Calu3 (cell line): ENCODE measurements at regions not wholly inside any gene's neighbourhood (a gene's known extent, or its start where the extent isn't known, plus 50 kb on each side); places are given as distances from the start of the nearest gene placed in this dataset.
"Not testable (repeated sequence)": the region's sequence is repeated elsewhere in the genome, so short reads cannot be mapped to it uniquely, and the experiment has no call there.

Source experiments
- BruUV-seq: library from RNA; stranded (reverse); fragments of 400-500 nt; replicated peaks from 2 replicates; lab custom pipeline; 2021; lab: Mats Ljungman, UMichigan
- CTCF ChIA-PET: fragments of 300-600 bp; sonication (Branson Sonifier 250); formaldehyde crosslinking; loops from one replicate; lab custom pipeline; 2022; ENCODE audit warnings: antibody characterized with exemption; lab: Charles Lee
- DNase-seq: peaks from one replicate; pipeline ENCODE4 v3.0.0; 2022
- H3K27ac Mint-ChIP-seq: one replicate; pipeline ENCODE4 v1.8.0; 2022; ENCODE audit warnings: mixed read lengths; ENCODE audit not compliant: unreplicated experiment
- H3K27me3 Mint-ChIP-seq: one replicate; pipeline ENCODE4 v1.8.0; 2022; ENCODE audit warnings: mixed read lengths; ENCODE audit not compliant: unreplicated experiment
- H3K36me3 Mint-ChIP-seq: one replicate; pipeline ENCODE4 v1.8.0; 2022; ENCODE audit warnings: mild to moderate bottlenecking, moderate library complexity, mixed read lengths; ENCODE audit not compliant: insufficient read depth, unreplicated experiment
- H3K4me1 Mint-ChIP-seq: one replicate; pipeline ENCODE4 v1.8.0; 2022; ENCODE audit warnings: mild to moderate bottlenecking, low read depth, mixed read lengths; ENCODE audit not compliant: unreplicated experiment
- H3K4me3 Mint-ChIP-seq: one replicate; pipeline ENCODE4 v1.8.0; 2022; ENCODE audit warnings: mild to moderate bottlenecking, low read depth, moderate library complexity, mixed read lengths; ENCODE audit not compliant: unreplicated experiment
- H3K9me3 Mint-ChIP-seq: one replicate; pipeline ENCODE4 v1.8.0; 2022; ENCODE audit warnings: low read depth, mixed read lengths; ENCODE audit not compliant: unreplicated experiment
- CTCF ChIP-seq: fragments of 200-600 bp; IDR thresholded peaks from one replicate; pipeline ENCODE4 v1.8.0; 2022; ENCODE audit warnings: antibody characterized with exemption; ENCODE audit not compliant: unreplicated experiment
- intact Hi-C: fragments of 100-400 bp; cut with micrococcal nuclease; formaldehyde crosslinking; loops from one replicate; pipeline ENCODE4 v1.10.0; 2022; ENCODE audit not compliant: unreplicated experiment

- H3K9me3 Mint-ChIP-seq = no peaks in the 10 kb centered on the region
- no peaks in the 10 kb centered on the region for H3K36me3 Mint-ChIP-seq
- peaks cover 13% of the 10 kb centered on the region for H3K4me1 Mint-ChIP-seq
- DNase-seq = no peak
- intact Hi-C loops = no loop called here
- CTCF ChIA-PET = no interaction called here
- BruUV-seq = no TSS peak
- H3K27ac Mint-ChIP-seq = no peak overlapping the region
- no peak for TF ChIP-seq CTCF
- no peak overlapping the region for H3K4me3 Mint-ChIP-seq
- no peaks in the 10 kb centered on the region for H3K27me3 Mint-ChIP-seq
Observed at GRCh38 chr13:44800626-44801025, 188.6 kb downstream of the NUFIP1 start.

GRCh38 chr13:44797685-44798084, 191.6 kb downstream of the NUFIP1 start:
- Mint-ChIP-seq H3K36me3 (no peaks in the 10 kb centered on the region), H3K4me1 (peaks cover 11% of the 10 kb centered on the region), H3K9me3 (no peaks in the 10 kb centered on the region), H3K27me3 (no peaks in the 10 kb centered on the region), H3K27ac (no peak overlapping the region), H3K4me3 (no peak overlapping the region)
- CTCF ChIA-PET = no interaction called here
- no TSS peak for BruUV-seq
- intact Hi-C loops = no loop called here
- no peak for DNase-seq
- TF ChIP-seq CTCF = no peak

DNA sequence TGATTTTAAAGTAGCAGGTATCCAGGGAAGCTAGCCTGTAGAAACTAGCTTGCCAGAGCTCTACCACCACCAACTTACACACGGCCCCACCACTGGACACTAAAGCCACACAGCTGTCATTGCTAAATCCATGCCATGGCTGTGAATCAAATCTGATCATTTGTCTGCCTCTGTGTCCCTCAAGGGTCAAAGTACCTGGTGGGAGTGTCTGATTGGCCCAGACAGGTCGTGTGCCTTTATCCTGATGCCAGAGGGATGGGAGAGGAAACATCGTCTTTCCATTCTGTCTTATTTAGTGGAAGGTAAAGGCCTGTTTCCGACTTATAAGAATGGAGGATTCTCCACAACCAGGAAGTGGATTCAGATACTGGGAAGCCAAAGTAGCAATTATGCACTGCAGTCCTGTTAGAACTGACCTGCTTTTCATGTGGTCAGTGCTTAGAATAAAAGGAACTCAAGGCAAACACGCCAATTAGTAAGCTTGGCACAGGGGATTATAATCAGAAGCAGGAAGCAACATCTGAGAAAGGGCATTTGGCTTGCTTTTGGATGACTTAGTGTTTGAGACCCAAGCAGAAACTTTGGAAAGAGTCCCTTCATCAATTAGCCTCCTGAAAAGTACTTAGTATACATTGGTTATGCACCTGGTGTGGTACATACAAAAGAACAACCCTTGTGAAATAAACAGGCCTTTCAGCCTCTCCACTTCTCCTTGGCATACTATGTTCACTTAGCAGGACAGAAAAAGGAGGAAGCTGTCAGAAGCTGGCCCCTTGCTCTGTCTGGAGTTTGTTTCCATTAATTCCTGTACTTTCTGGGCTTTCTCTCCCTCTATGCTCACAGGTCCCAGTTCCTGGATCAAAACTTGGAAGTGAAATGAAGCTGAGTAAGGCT, 192.4 kb downstream of the NUFIP1 start:
- DNase-seq = no peak
- TF ChIP-seq CTCF = no peak
- H3K27ac Mint-ChIP-seq = no peak overlapping the region
- no peaks in the 10 kb centered on the region for H3K9me3 Mint-ChIP-seq
- H3K27me3 Mint-ChIP-seq = no peaks in the 10 kb centered on the region
- H3K4me1 Mint-ChIP-seq = peaks cover 3% of the 10 kb centered on the region
- H3K36me3 Mint-ChIP-seq = no peaks in the 10 kb centered on the region
- CTCF ChIA-PET = no interaction called here
- intact Hi-C loops = no loop called here
- no TSS peak for BruUV-seq
- no peak overlapping the region for H3K4me3 Mint-ChIP-seq

- H3K4me1 Mint-ChIP-seq, H3K4me3 Mint-ChIP-seq, H3K27ac Mint-ChIP-seq, H3K36me3 Mint-ChIP-seq, H3K27me3 Mint-ChIP-seq, DNase-seq, BruUV-seq, CTCF ChIA-PET, H3K9me3 Mint-ChIP-seq, intact Hi-C loops: not testable (repeated sequence)
Observed at GRCh38 chr13:44796039-44796438, 193.2 kb downstream of the NUFIP1 start.

- Mint-ChIP-seq H3K4me1 (no peaks in the 10 kb centered on the region), H3K36me3 (no peaks in the 10 kb centered on the region), H3K27ac (no peak overlapping the region), H3K9me3 (no peaks in the 10 kb centered on the region), H3K4me3 (no peak overlapping the region), H3K27me3 (no peaks in the 10 kb centered on the region)
- intact Hi-C loops = no loop called here
- CTCF ChIA-PET = no interaction called here
- BruUV-seq = no TSS peak
- DNase-seq = no peak
- TF ChIP-seq CTCF = no peak
Observed at GRCh38 chr13:44795176-44795575, 194.1 kb downstream of the NUFIP1 start.
